Body of pancreas (tissue), 4 donors: ENCODE measurements at regions not wholly inside any gene's neighbourhood (a gene's known extent, or its start where the extent isn't known, plus 50 kb on each side); places are given as distances from the start of the nearest gene placed in this dataset.

Source experiments
- ATAC-seq: fragments of 150-250 bp; one replicate; pipeline ENCODE4 v1.9.1; 2016
- DNase-seq, 4 donors: peaks; one replicate each; pipeline ENCODE4 v3.0.0-alpha.2; 2019
- H3K27ac ChIP-seq, 4 donors: fragments of 200-600 bp; sonication (generic); 1 replicate in 3 of 4; 2 replicates in 1 of 4; pipeline versions ENCODE4 v1.5.1 to v1.6.1; 2016 to 2019; ENCODE audit warnings: mild to moderate bottlenecking in 1 of 4, mixed read lengths in 1 of 4, moderate library complexity in 1 of 4
- H3K27me3 ChIP-seq, 2 donors: fragments of 200-600 bp; sonication (generic); one replicate each; pipeline ENCODE4 v1.6.0; 2016; ENCODE audit warnings: mild to moderate bottlenecking in 1 of 2
- H3K36me3 ChIP-seq, 2 donors: fragments of 200-600 bp; sonication (generic); replicated peaks in 1 of 2; 2 replicates each; pipeline ENCODE4 v1.5.1; 2016; ENCODE audit warnings: low read depth in 2 of 2; ENCODE audit not compliant: insufficient read depth in 1 of 2
- H3K4me1 ChIP-seq: fragments of 200-600 bp; sonication (generic); one replicate; pipeline ENCODE4 v1.6.0; 2016
- H3K4me3 ChIP-seq, 2 donors: fragments of 200-600 bp; sonication (generic); 1 replicate in 1 of 2; 2 replicates in 1 of 2; pipeline ENCODE4 v1.5.1; 2016 to 2019
- H3K9me3 ChIP-seq, 3 donors: fragments of 200-600 bp; sonication (generic); 1 replicate in 2 of 3; 2 replicates in 1 of 3; pipeline ENCODE4 v1.5.1; 2016
- POLR2A ChIP-seq, 3 donors: fragments of 450-650 bp; IDR thresholded peaks; one replicate each; pipeline ENCODE4 v1.6.1; 2016; ENCODE audit warnings: antibody characterized with exemption in 3 of 3, mild to moderate bottlenecking in 2 of 3
- WGBS, 2 donors: methylation state at CpG; one replicate each; pipeline ENCODE4 v1.1.5; 2017; 5-methylcytosine and 5-hydroxymethylcytosine counted together
- intact Hi-C: fragments of 100-400 bp; cut with DNase I; formaldehyde crosslinking; loops from one replicate; pipeline ENCODE4 v1.15.1; 2023
- TF ChIP-seq, protein P1 (sequence below), 7 experiments: fragments of 450-650 bp in 4 of 7; fragments of 200-600 bp in 3 of 7; sonication (generic) in 3 of 7; IDR thresholded peaks; one replicate each; pipeline ENCODE4 v1.5.1; 2016 to 2019; ENCODE audit warnings: antibody characterized with exemption in 7 of 7

DNA sequence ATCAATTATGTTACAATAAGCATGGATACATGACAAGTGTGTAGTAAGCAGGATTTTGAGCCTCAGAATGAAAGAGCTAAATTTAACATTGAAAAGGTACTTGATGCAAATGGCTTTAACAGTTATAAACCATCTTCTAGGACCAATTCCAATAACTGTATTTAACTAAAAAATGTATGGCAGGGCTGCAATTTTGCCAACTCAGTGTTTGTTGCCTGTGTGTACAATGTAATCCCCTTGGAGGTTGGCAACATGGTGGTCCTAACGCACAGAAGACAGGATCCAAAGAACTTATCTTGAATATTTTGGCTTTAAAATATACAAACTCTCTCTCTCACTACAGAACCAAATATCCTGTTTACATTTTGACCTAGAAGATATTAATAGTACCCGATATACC lies 2314.1 kb downstream of the LRRC4C start:
- no peak overlapping the region for H3K4me3 ChIP-seq
- H3K27me3 ChIP-seq = no peaks in the 10 kb centered on the region
- intact Hi-C loops = no loop called here
- 84 to 88% methylated on average over 2 of the region's 2 CpGs for WGBS, 2 donors
- DNase-seq (no peak), ATAC-seq (no peak)
- TF ChIP-seq, protein P1, sequence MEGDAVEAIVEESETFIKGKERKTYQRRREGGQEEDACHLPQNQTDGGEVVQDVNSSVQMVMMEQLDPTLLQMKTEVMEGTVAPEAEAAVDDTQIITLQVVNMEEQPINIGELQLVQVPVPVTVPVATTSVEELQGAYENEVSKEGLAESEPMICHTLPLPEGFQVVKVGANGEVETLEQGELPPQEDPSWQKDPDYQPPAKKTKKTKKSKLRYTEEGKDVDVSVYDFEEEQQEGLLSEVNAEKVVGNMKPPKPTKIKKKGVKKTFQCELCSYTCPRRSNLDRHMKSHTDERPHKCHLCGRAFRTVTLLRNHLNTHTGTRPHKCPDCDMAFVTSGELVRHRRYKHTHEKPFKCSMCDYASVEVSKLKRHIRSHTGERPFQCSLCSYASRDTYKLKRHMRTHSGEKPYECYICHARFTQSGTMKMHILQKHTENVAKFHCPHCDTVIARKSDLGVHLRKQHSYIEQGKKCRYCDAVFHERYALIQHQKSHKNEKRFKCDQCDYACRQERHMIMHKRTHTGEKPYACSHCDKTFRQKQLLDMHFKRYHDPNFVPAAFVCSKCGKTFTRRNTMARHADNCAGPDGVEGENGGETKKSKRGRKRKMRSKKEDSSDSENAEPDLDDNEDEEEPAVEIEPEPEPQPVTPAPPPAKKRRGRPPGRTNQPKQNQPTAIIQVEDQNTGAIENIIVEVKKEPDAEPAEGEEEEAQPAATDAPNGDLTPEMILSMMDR (IDR thresholded peaks at IDR 0.05) = no peak
- no peak for TF ChIP-seq POLR2A (IDR thresholded peaks at IDR 0.05)
- no peaks in the 10 kb centered on the region for H3K9me3 ChIP-seq
- H3K4me1 ChIP-seq = no peaks in the 10 kb centered on the region
- no peaks in the 10 kb centered on the region for H3K36me3 ChIP-seq
- no peak overlapping the region for H3K27ac ChIP-seq

DNA sequence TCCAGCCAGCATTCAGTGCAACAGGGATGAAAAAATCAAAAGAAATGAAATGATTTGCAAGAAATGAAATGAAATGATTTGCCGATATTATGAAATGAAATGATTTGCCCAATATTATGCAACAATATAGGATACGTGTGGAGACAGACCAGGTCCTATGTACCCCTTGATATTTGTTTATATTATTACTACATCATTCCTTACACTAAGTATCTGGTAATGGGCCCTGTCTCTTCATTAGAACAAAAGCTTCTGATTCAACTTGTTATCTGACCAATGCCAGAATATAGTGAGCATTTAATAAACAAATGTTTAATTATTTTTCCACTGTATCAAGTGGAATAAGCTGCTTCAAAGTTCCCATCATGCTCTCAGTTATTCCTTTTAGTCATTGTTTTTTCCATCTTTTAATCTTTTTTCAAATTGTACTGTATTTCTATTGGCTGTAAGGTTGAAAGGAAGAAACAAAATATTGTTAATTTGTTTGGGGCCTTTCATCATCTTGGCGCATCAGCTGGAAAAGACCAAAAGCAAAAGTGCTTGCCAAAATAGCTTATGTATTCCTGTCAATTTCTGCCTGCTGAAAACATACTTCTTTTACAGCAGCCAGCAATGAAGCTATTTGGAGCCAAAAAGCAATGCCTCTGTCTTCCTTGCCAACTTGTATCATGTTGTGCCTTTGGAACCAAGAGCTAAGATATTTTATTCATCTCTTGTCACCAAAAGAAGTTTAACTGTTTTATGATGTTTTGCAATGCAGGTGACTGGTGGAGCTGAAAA lies 2314.9 kb downstream of the LRRC4C start:
- ATAC-seq (no peak), DNase-seq (no peak)
- H3K27me3 ChIP-seq = no peaks in the 10 kb centered on the region
- intact Hi-C loops = no loop called here
- WGBS, 2 donors = 87 to 90% methylated on average over 3 of the region's 3 CpGs
- H3K27ac ChIP-seq = no peak overlapping the region
- TF ChIP-seq POLR2A (IDR thresholded peaks at IDR 0.05) = no peak
- TF ChIP-seq, protein P1 (IDR thresholded peaks at IDR 0.05) = no peak
- no peak overlapping the region for H3K4me3 ChIP-seq
- no peaks in the 10 kb centered on the region for H3K36me3 ChIP-seq
- H3K4me1 ChIP-seq = no peaks in the 10 kb centered on the region
- H3K9me3 ChIP-seq = no peaks in the 10 kb centered on the region

DNA sequence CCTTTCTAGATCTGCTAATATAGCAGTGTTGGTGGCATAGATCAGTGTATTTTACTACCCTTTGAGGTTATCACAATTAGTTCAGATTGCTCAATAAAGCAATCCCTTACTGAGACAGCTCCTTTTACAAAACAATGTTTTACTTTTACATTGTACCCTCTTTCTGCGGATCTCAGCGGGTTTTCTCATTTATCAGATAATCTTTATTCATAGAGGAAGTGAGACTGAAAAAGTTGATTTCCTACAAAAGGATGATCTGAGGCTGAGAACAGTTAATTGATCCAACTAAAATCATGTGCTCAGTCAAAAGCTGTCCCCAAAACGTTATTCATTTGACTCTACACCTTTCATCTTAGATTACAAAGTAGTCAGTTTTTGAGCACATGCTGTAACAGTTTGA lies 2319.9 kb downstream of the LRRC4C start:
- Histone ChIP-seq H3K4me3 (no peak overlapping the region), H3K9me3 (no peaks in the 10 kb centered on the region), H3K27me3 (no peaks in the 10 kb centered on the region), H3K27ac (no peak overlapping the region), H3K4me1 (no peaks in the 10 kb centered on the region), H3K36me3 (no peaks in the 10 kb centered on the region)
- no peak for DNase-seq
- intact Hi-C loops = no loop called here
- WGBS, 2 donors = 53 to 56% methylated on average over 3 of the region's 3 CpGs
- no peak for ATAC-seq
- no peak for TF ChIP-seq POLR2A (IDR thresholded peaks at IDR 0.05)
- TF ChIP-seq, protein P1 (IDR thresholded peaks at IDR 0.05) = no peak

DNA sequence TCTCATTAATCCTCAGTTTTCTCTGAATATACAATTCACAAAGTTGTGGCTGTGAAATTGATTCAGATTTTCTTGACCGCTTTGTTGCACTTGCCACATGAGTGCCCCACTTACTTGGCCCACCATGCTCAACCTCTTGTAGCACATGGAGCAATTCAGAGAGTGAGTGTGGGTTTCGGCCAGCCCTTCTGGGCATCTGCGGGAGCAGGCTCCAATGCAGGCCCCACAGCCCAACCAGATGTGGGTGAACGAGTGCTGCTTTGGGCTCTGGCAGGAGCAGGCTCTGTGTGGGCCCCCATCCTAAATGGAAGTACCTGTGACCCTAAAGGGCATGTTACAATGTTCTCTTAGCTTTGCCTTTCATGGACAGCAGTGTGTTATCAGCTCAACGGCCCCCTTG lies 2338.6 kb downstream of the LRRC4C start:
- 70 to 81% methylated on average over 5 of the region's 5 CpGs for WGBS, 2 donors
- DNase-seq (no peak), ATAC-seq (no peak)

More for the DNA sequence above, 2338.6 kb downstream of the LRRC4C start:
- Histone ChIP-seq H3K4me3 (no peak overlapping the region), H3K9me3 (no peaks in the 10 kb centered on the region), H3K4me1 (no peaks in the 10 kb centered on the region), H3K27me3 (no peaks in the 10 kb centered on the region), H3K36me3 (no peaks in the 10 kb centered on the region), H3K27ac (no peak overlapping the region)
- intact Hi-C loops = no loop called here
- TF ChIP-seq, protein P1 (IDR thresholded peaks at IDR 0.05) = no peak
- no peak for TF ChIP-seq POLR2A (IDR thresholded peaks at IDR 0.05)
